Muscle of leg (tissue), 3 donors: ENCODE measurements at regions not wholly inside any gene's neighbourhood (a gene's known extent, or its start where the extent isn't known, plus 50 kb on each side); places are given as distances from the start of the nearest gene placed in this dataset.

ENCODE experiments used
- DNase-seq: peaks from one replicate; pipeline ENCODE4 v3.0.0; 2013
- H3K27ac ChIP-seq: one replicate; pipeline ENCODE4 v1.5.1; 2013; ENCODE audit warnings: mild to moderate bottlenecking, low read length, control low read depth
- H3K27me3 ChIP-seq: one replicate; pipeline ENCODE4 v1.6.1; 2013; ENCODE audit warnings: low read length; ENCODE audit not compliant: control insufficient read depth, insufficient read depth
- H3K36me3 ChIP-seq: one replicate; pipeline ENCODE4 v1.6.1; 2013; ENCODE audit warnings: low read length; ENCODE audit not compliant: control insufficient read depth, insufficient read depth
- H3K4me1 ChIP-seq: one replicate; pipeline ENCODE4 v1.6.1; 2013; ENCODE audit warnings: low read length; ENCODE audit not compliant: control insufficient read depth, insufficient read depth
- H3K4me3 ChIP-seq: one replicate; pipeline ENCODE4 v1.5.1; 2013; ENCODE audit warnings: low read length, control low read depth
- H3K9me3 ChIP-seq: replicated peaks from 2 replicates; pipeline ENCODE4 v1.6.1; 2013; ENCODE audit warnings: low read depth, low read length; ENCODE audit not compliant: control insufficient read depth
- WGBS: methylation state at CpG from one replicate; pipeline ENCODE4 v1.1.5; 2013; ENCODE audit warnings: missing lambda C conversion rate; ENCODE audit not compliant: insufficient coverage; 5-methylcytosine and 5-hydroxymethylcytosine counted together

- Histone ChIP-seq H3K36me3 (no peaks in the 10 kb centered on the region), H3K9me3 (no peaks in the 10 kb centered on the region), H3K27me3 (no peaks in the 10 kb centered on the region), H3K27ac (no peak overlapping the region), H3K4me1 (peaks cover 2% of the 10 kb centered on the region), H3K4me3 (no peak overlapping the region)
- WGBS: no CpG with 5 or more reads among the region's 4 CpGs
- DNase-seq: peak; percentile 54
Observed at GRCh38 chr13:89695343-89696257, 1651.9 kb upstream of the MIR17HG start.

GRCh38 chr13:89701913-89702312 lies 1645.6 kb upstream of the MIR17HG start:
- Histone ChIP-seq H3K4me1 (no peaks in the 10 kb centered on the region), H3K4me3 (no peak overlapping the region), H3K36me3 (no peaks in the 10 kb centered on the region), H3K27me3 (no peaks in the 10 kb centered on the region), H3K9me3 (no peaks in the 10 kb centered on the region), H3K27ac (no peak overlapping the region)
- WGBS: 95% methylated on average over 4 of the region's 9 CpGs
- no peak for DNase-seq

GRCh38 chr13:89704040-89704439 lies 1643.4 kb upstream of the MIR17HG start:
- Histone ChIP-seq H3K4me1 (no peaks in the 10 kb centered on the region), H3K27ac (no peak overlapping the region), H3K27me3 (no peaks in the 10 kb centered on the region), H3K36me3 (no peaks in the 10 kb centered on the region), H3K4me3 (no peak overlapping the region), H3K9me3 (no peaks in the 10 kb centered on the region)
- DNase-seq: no peak

- no peaks in the 10 kb centered on the region for H3K36me3 ChIP-seq
- no peaks in the 10 kb centered on the region for H3K4me1 ChIP-seq
- H3K27ac ChIP-seq: no peak overlapping the region
- H3K9me3 ChIP-seq: no peaks in the 10 kb centered on the region
- no peaks in the 10 kb centered on the region for H3K27me3 ChIP-seq
- no peak overlapping the region for H3K4me3 ChIP-seq
- WGBS: no CpG with 5 or more reads among the region's 6 CpGs
- DNase-seq: peak; percentile 12
Observed at GRCh38 chr13:89708013-89708412, 1639.5 kb upstream of the MIR17HG start.

GRCh38 chr13:89721216-89721615 lies 1626.3 kb upstream of the MIR17HG start:
- Histone ChIP-seq H3K27me3 (no peaks in the 10 kb centered on the region), H3K9me3 (peaks cover 3% of the 10 kb centered on the region), H3K4me1 (no peaks in the 10 kb centered on the region), H3K4me3 (no peak overlapping the region), H3K36me3 (no peaks in the 10 kb centered on the region), H3K27ac (no peak overlapping the region)
- WGBS: no CpG with 5 or more reads among the region's 4 CpGs
- DNase-seq: no peak

GRCh38 chr13:89726690-89727435 lies 1620.6 kb upstream of the MIR17HG start:
- H3K36me3 ChIP-seq: no peaks in the 10 kb centered on the region
- peaks cover 3% of the 10 kb centered on the region for H3K9me3 ChIP-seq
- H3K4me1 ChIP-seq: no peaks in the 10 kb centered on the region
- no peaks in the 10 kb centered on the region for H3K27me3 ChIP-seq
- no CpG with 5 or more reads among the region's 2 CpGs for WGBS
- H3K27ac ChIP-seq: no peak overlapping the region
- DNase-seq: no peak
- H3K4me3 ChIP-seq: no peak overlapping the region

- Histone ChIP-seq H3K4me3 (no peak overlapping the region), H3K36me3 (no peaks in the 10 kb centered on the region), H3K27ac (no peak overlapping the region), H3K27me3 (no peaks in the 10 kb centered on the region), H3K4me1 (no peaks in the 10 kb centered on the region), H3K9me3 (no peaks in the 10 kb centered on the region)
- DNase-seq: no peak
- WGBS: no CpG with 5 or more reads among the region's 5 CpGs
Observed at GRCh38 chr13:89733829-89734228, 1613.7 kb upstream of the MIR17HG start.

GRCh38 chr13:89737051-89737450 lies 1610.4 kb upstream of the MIR17HG start:
- Histone ChIP-seq H3K9me3 (no peaks in the 10 kb centered on the region), H3K4me1 (no peaks in the 10 kb centered on the region), H3K27me3 (no peaks in the 10 kb centered on the region), H3K4me3 (no peak overlapping the region), H3K36me3 (no peaks in the 10 kb centered on the region), H3K27ac (no peak overlapping the region)
- WGBS: no CpG with 5 or more reads among the region's 2 CpGs
- no peak for DNase-seq

- Histone ChIP-seq H3K36me3 (no peaks in the 10 kb centered on the region), H3K27me3 (no peaks in the 10 kb centered on the region), H3K9me3 (no peaks in the 10 kb centered on the region), H3K27ac (no peak overlapping the region), H3K4me3 (no peak overlapping the region), H3K4me1 (no peaks in the 10 kb centered on the region)
- no CpG with 5 or more reads among the region's 3 CpGs for WGBS
- no peak for DNase-seq
Observed at GRCh38 chr13:89738072-89738471, 1609.4 kb upstream of the MIR17HG start.

- H3K9me3 ChIP-seq: no peaks in the 10 kb centered on the region
- no peaks in the 10 kb centered on the region for H3K36me3 ChIP-seq
- H3K4me3 ChIP-seq: no peak overlapping the region
- WGBS: 86% methylated on average over 12 of the region's 15 CpGs
- H3K27me3 ChIP-seq: no peaks in the 10 kb centered on the region
- DNase-seq: peak; percentile 22
- H3K27ac ChIP-seq: no peak overlapping the region
- H3K4me1 ChIP-seq: no peaks in the 10 kb centered on the region
Observed at GRCh38 chr13:89740994-89741685, 1606.3 kb upstream of the MIR17HG start.
